HCT116 (cell line): ENCODE measurements at regions not wholly inside any gene's neighbourhood (a gene's known extent, or its start where the extent isn't known, plus 50 kb on each side); places are given as distances from the start of the nearest gene placed in this dataset.

Experiments
- ATAC-seq: fragments of 200-7000 bp; cut with Tn5 transposase; 2 replicates; pipeline ENCODE4 v1.9.1; 2020; ENCODE audit warnings: mild to moderate bottlenecking, moderate library complexity
- BruUV-seq: library from RNA; stranded (reverse); fragments of 400-500 nt; replicated peaks from 2 replicates; lab custom pipeline; 2021; lab: Mats Ljungman, UMichigan
- CTCF ChIA-PET: fragments of 300-600 bp; sonication (Branson Sonifier 250); formaldehyde crosslinking; loops from one replicate; lab custom pipeline; 2021; ENCODE audit warnings: antibody characterized with exemption; lab: Charles Lee
- POLR2A ChIA-PET: fragments of 300-600, 350-600 bp; sonication (Branson Sonifier 250); formaldehyde crosslinking; loops from one replicate; lab custom pipeline; 2021; ENCODE audit warnings: antibody characterized with exemption; lab: Charles Lee
- RAD21 ChIA-PET, 2 experiments: fragments of 300-600 bp; sonication (Branson Sonifier 250); formaldehyde crosslinking; loops; one replicate each; lab custom pipeline; 2023; ENCODE audit warnings: low total read pairs in 2 of 2; ENCODE audit not compliant: uncharacterized antibody in 2 of 2, unreplicated experiment in 2 of 2, low non-redundant PET in 1 of 2; lab: Charles Lee
- DNase-seq: peaks from one replicate; pipeline ENCODE4 v3.0.0-alpha.2; 2010; ENCODE audit warnings: low read depth, low spot score
- H2AFZ ChIP-seq: fragments of 200-600 bp; shearing (Covaris generic), sonication (generic); 2 replicates; pipeline ENCODE4 v1.6.1; 2017; ENCODE audit warnings: low read depth, mixed run types, mixed read lengths, antibody characterized with exemption, low read length; ENCODE audit not compliant: poor library complexity, severe bottlenecking
- H3K27ac ChIP-seq: 2 replicates; pipeline ENCODE4 v1.5.1; 2012; ENCODE audit warnings: low read depth, low read length
- H3K27me3 ChIP-seq: fragments of 200-600 bp; sonication (generic); 2 replicates; pipeline ENCODE4 v1.6.1; 2016; ENCODE audit warnings: mixed run types, low read length, mixed read lengths; ENCODE audit not compliant: insufficient read depth
- H3K36me3 ChIP-seq, 2 experiments: fragments of 200-500 bp in 1 of 2; fragments of 200-600 bp in 1 of 2; sonication (Bioruptor generic) in 1 of 2; sonication (generic) in 1 of 2; 2 replicates each; pipeline versions ENCODE4 v1.5.1 to v1.6.1; 2014 to 2016; ENCODE audit warnings: low read length in 2 of 2, inconsistent platforms in 1 of 2, mixed read lengths in 1 of 2, mixed run types in 1 of 2; ENCODE audit not compliant: insufficient read depth in 2 of 2, control insufficient read depth in 1 of 2
- H3K4me1 ChIP-seq, 2 experiments: fragments of 200-600 bp in 1 of 2; sonication (generic) in 1 of 2; 2 replicates each; pipeline versions ENCODE4 v1.5.1 to v1.6.1; 2012 to 2017; ENCODE audit warnings: low read length in 2 of 2, inconsistent platforms in 1 of 2, mild to moderate bottlenecking in 1 of 2, mixed read lengths in 1 of 2, mixed run types in 1 of 2, moderate library complexity in 1 of 2; ENCODE audit not compliant: insufficient read depth in 2 of 2, control insufficient read depth in 1 of 2
- H3K4me2 ChIP-seq: fragments of 200-600 bp; sonication (generic); 2 replicates; pipeline ENCODE4 v1.6.1; 2017; ENCODE audit warnings: mixed run types, low read length, mixed read lengths
- H3K4me3 ChIP-seq, 2 experiments: fragments of 200-600 bp in 1 of 2; sonication (generic) in 1 of 2; replicated peaks in 1 of 2; 2 replicates each; pipeline ENCODE4 v1.5.1; 2011 to 2016; ENCODE audit warnings: low read length in 2 of 2, control low read depth in 1 of 2, low read depth in 1 of 2, mild to moderate bottlenecking in 1 of 2, mixed read lengths in 1 of 2, mixed run types in 1 of 2
- H3K79me2 ChIP-seq: fragments of 200-600 bp; sonication (generic); 2 replicates; pipeline ENCODE4 v1.6.1; 2017; ENCODE audit warnings: mild to moderate bottlenecking, mixed run types, low read length, moderate library complexity, mixed read lengths; ENCODE audit not compliant: insufficient read depth
- H3K9ac ChIP-seq: fragments of 200-600 bp; sonication (generic); 2 replicates; pipeline ENCODE4 v1.6.1; 2016; ENCODE audit warnings: low read length, mixed read lengths
- H3K9me2 ChIP-seq: fragments of 200-600 bp; sonication (generic), shearing (Covaris generic); 2 replicates; pipeline ENCODE4 v1.6.1; 2017; ENCODE audit warnings: mixed run types, mild to moderate bottlenecking, moderate library complexity; ENCODE audit not compliant: insufficient read depth
- H3K9me3 ChIP-seq, 2 experiments: fragments of 200-500 bp in 1 of 2; fragments of 200-600 bp in 1 of 2; sonication (Bioruptor generic) in 1 of 2; sonication (generic) in 1 of 2; 2 replicates each; pipeline ENCODE4 v1.6.1; 2014 to 2017; ENCODE audit warnings: low read length in 2 of 2, mixed read lengths in 2 of 2, inconsistent platforms in 1 of 2, low read depth in 1 of 2, mild to moderate bottlenecking in 1 of 2, mixed run types in 1 of 2, moderate library complexity in 1 of 2; ENCODE audit not compliant: control insufficient read depth in 1 of 2, insufficient read depth in 1 of 2
- H4K20me1 ChIP-seq: fragments of 200-600 bp; sonication (generic), shearing (Covaris generic); 2 replicates; pipeline ENCODE4 v1.6.1; 2017; ENCODE audit warnings: mixed run types, mild to moderate bottlenecking, moderate library complexity; ENCODE audit not compliant: insufficient read depth
- CBX3 ChIP-seq: IDR thresholded peaks from 2 replicates; pipeline ENCODE4 v1.6.1; 2012; ENCODE audit warnings: low read depth
- CEBPB ChIP-seq: IDR thresholded peaks from 2 replicates; pipeline ENCODE4 v1.6.1; 2012; ENCODE audit warnings: low read depth
- CTCF ChIP-seq, 3 experiments: fragments of 200-600 bp in 1 of 3; sonication (generic) in 1 of 3; IDR thresholded peaks in 2 of 3; conservative IDR thresholded peaks in 1 of 3; 2 replicates each; pipeline ENCODE4 v1.5.1; 2012 to 2017; ENCODE audit warnings: low read depth in 2 of 3, low read length in 2 of 3, antibody characterized with exemption in 1 of 3, borderline replicate concordance in 1 of 3, control low read depth in 1 of 3, mild to moderate bottlenecking in 1 of 3, mixed read lengths in 1 of 3, mixed run types in 1 of 3, moderate library complexity in 1 of 3; ENCODE audit not compliant: insufficient read depth in 1 of 3
- EGR1 ChIP-seq: IDR thresholded peaks from 2 replicates; pipeline ENCODE4 v1.6.1; 2012; ENCODE audit warnings: low read depth
- ELF1 ChIP-seq: IDR thresholded peaks from 2 replicates; pipeline ENCODE4 v1.6.1; 2012; ENCODE audit warnings: low read depth, borderline replicate concordance
- EZH2 ChIP-seq: fragments of 200-600 bp; sonication (generic); IDR thresholded peaks from 2 replicates; pipeline ENCODE4 v1.6.1; 2017; ENCODE audit warnings: antibody characterized with exemption, mixed run types
- EZH2phosphoT487 ChIP-seq: fragments of 200-600 bp; IDR thresholded peaks from 2 replicates; pipeline ENCODE4 v1.6.1; 2018; ENCODE audit warnings: antibody characterized with exemption, borderline replicate concordance
- FOSL1 ChIP-seq: IDR thresholded peaks from 2 replicates; pipeline ENCODE4 v1.6.1; 2012; ENCODE audit warnings: low read depth
- MAX ChIP-seq: IDR thresholded peaks from 2 replicates; pipeline ENCODE4 v1.6.1; 2012
- POLR2AphosphoS5 ChIP-seq: IDR thresholded peaks from 2 replicates; pipeline ENCODE4 v1.6.1; 2011; ENCODE audit warnings: mild to moderate bottlenecking, low read depth, low read length, moderate library complexity
- RAD21 ChIP-seq: IDR thresholded peaks from 2 replicates; pipeline ENCODE4 v1.6.1; 2012; ENCODE audit warnings: low read depth, mild to moderate bottlenecking
- SP1 ChIP-seq: IDR thresholded peaks from 2 replicates; pipeline ENCODE4 v1.6.1; 2012; ENCODE audit warnings: low read depth
- TCF7L2 ChIP-seq: IDR thresholded peaks from 2 replicates; pipeline ENCODE4 v1.7.0; 2011; ENCODE audit warnings: borderline replicate concordance, inconsistent platforms; ENCODE audit not compliant: insufficient read depth, insufficient read length; ENCODE audit errors: extremely low read depth
- ZBTB33 ChIP-seq: IDR thresholded peaks from 2 replicates; pipeline ENCODE4 v1.6.1; 2011; ENCODE audit warnings: mild to moderate bottlenecking, low read length, moderate library complexity; ENCODE audit not compliant: insufficient replicate concordance; ENCODE audit errors: extremely low read depth
- ZFX ChIP-seq: fragments of 450-650 bp; IDR thresholded peaks from 2 replicates; pipeline ENCODE4 v1.6.1; 2017
- ZNF274 ChIP-seq: fragments of 200-500 bp; sonication (Bioruptor generic); IDR thresholded peaks from 2 replicates; pipeline ENCODE4 v1.6.1; 2014; ENCODE audit warnings: mild to moderate bottlenecking, low read depth, low read length, inconsistent platforms
- intact Hi-C: fragments of 100-400 bp; cut with micrococcal nuclease; formaldehyde crosslinking; loops from 2 replicates; pipeline ENCODE4 v1.10.0; 2022

- no TSS peak for BruUV-seq
- Histone ChIP-seq H3K79me2 (no peaks in the 10 kb centered on the region), H4K20me1 (no peaks in the 10 kb centered on the region), H3K4me2 (no peak overlapping the region), H3K4me3 (no peak overlapping the region), H3K27ac (no peak overlapping the region), H3K4me1 (no peaks in the 10 kb centered on the region), H3K9me2 (no peaks in the 10 kb centered on the region), H2AFZ (no peak overlapping the region), H3K27me3 (no peaks in the 10 kb centered on the region)
- intact Hi-C loops = no loop called here
- no peak for TF ChIP-seq ELF1
- TF ChIP-seq SP1 = no peak
- TF ChIP-seq TCF7L2 = no peak
- no peak for TF ChIP-seq FOSL1
- TF ChIP-seq ZFX = no peak
- no peak for TF ChIP-seq EZH2phosphoT487
- TF ChIP-seq EGR1 = no peak
- TF ChIP-seq ZBTB33 = no peak
- no peak for TF ChIP-seq EZH2
- no peak for TF ChIP-seq CEBPB
- no peak for TF ChIP-seq CBX3
- no peak for TF ChIP-seq POLR2AphosphoS5
- no peak for TF ChIP-seq RAD21
- no peak for TF ChIP-seq CTCF (IDR thresholded peaks at IDR 0.05 in 2 of 3, conservative IDR thresholded peaks at IDR 0.05 in 1 of 3; ENCODE audit: borderline replicate concordance in 1 of 3, insufficient read depth in 1 of 3, low read depth in 2 of 3, low read length in 2 of 3)
- no peak for TF ChIP-seq ZNF274
- no peak for TF ChIP-seq MAX
- TF ChIP-seq, all 23 proteins: peak for 0
- no peak for DNase-seq
- Histone ChIP-seq H3K9me3 (no peaks in the 10 kb centered on the region), H3K9ac (no peak overlapping the region), H3K36me3 (no peaks in the 10 kb centered on the region)
- ChIA-PET POLR2A (no interaction called here), CTCF (no interaction called here), RAD21 (no interaction called here)
- no peak for ATAC-seq
These were observed 361.3 kb downstream of the PLPP3 start for GRCh38 chr1:56218023-56218422.
